DMS 273 treated with DMSO at 0.1 percent for 48 hours (cell line): ENCODE measurements at regions not wholly inside any gene's neighbourhood (a gene's known extent, or its start where the extent isn't known, plus 50 kb on each side); places are given as distances from the start of the nearest gene placed in this dataset.
"Not testable (repeated sequence)": the region's sequence is repeated elsewhere in the genome, so short reads cannot be mapped to it uniquely, and the experiment has no call there.

Experiments
- DNase-seq: peaks from one replicate; lab custom pipeline; 2025; lab: John Stamatoyannopoulos, UW

DNA sequence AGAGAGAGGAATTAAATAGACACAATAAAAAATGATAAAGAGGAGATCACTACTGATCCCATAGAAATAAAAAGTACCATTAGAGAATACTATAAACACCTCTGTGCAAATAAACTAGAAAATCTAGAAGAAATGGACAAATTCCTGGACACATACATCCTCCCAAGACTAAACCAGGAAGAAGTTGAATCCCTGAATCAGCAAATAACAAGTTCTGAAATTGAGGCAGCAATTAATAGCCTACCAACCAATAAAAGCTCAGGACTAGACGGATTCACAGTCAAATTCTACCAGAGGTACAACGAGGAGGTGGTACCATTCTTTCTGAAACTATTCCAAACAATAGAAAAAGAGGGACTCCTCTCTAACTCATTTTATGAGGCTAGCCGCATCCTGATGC is 862.7 kb upstream of the NRXN1 start:
- DNase-seq = not testable (repeated sequence)

DNA sequence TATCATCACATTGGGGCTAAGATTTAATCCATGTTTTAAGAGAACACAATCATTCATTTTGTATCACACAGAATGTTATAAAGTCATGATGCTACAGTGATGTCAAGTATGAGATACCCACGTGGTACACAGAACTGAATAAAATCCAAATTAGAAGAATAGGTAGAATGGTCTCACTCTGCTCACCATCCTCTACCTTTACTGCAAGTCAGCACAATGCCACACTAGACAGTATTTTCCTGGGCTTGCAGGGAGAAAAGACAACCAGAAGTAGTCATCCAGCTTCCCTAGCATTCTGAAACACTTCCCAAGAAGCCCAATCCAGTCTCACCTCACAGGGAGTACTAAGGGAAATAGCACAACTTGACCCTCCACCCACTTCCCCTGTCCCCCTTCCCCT is 856.2 kb upstream of the NRXN1 start:
- no peak for DNase-seq

- DNase-seq = no peak
Measured at GRCh38 chr2:51881673-51882072, 849.7 kb upstream of the NRXN1 start.

GRCh38 chr2:51880153-51880552 is 848.2 kb upstream of the NRXN1 start:
- DNase-seq = no peak

DNA sequence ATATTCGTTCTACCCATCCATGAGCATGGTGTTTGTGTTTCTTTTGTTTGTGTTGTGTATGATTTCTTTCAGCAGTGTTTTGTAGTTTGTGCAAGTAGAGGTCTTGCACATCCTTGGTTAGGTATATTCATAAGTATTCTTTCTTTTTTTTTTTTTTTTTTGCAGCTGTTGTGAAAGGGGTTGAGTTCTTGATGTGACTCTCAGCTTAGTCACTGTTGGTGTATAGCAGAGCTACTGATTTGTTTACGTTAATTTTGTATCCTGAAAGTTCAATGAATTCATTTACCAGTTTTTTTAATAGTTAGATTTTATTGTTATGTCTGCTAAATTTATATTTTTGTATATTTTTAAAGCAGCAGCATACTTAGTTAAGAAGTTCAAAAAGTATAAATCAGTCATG is 834.4 kb upstream of the NRXN1 start:
- no peak for DNase-seq

DNA sequence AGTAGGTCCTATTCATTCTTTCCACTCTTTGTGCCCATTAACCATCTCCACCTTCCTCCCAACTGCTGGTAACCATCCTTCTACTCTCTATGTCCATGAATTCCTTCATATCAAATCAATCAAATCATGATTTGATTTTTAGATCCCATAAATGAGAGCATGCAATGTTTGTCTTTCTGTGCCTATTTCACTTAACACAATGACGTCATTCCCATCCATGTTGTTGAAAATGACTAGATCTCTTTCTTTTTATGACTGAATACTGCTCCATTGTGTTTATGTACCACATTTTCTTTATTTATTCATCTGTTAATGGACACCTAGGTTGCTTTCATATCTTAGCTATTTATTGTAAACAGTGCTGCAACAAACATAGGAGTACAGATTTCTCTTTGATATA is 827.3 kb upstream of the NRXN1 start:
- DNase-seq = no peak

GRCh38 chr2:51855683-51856082 is 823.8 kb upstream of the NRXN1 start:
- DNase-seq = no peak

- DNase-seq = no peak
Measured at GRCh38 chr2:51846796-51847195, 814.9 kb upstream of the NRXN1 start.

DNA sequence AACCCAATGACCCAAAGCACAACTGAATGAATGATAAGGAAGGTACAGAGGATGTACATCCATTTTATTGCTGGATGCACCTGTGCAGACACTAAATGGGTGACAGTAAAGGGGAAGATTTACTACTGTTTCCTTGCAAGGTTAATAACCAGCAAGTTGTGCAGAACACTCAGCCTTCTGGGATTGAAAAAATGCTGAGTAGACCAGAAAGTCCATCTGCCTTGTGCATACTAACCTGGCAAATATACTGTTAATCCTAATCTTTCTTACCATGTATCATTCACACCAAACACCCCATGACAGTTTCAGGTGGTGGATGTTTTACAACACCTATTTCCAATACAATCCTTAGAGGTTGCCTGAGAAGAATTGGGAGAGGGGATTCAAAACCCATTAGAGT is 814.1 kb upstream of the NRXN1 start:
- no peak for DNase-seq

GRCh38 chr2:51844596-51844995 is 812.7 kb upstream of the NRXN1 start:
- DNase-seq = no peak

- DNase-seq = no peak
Measured at GRCh38 chr2:51829477-51829876, 797.5 kb upstream of the NRXN1 start.

DNA sequence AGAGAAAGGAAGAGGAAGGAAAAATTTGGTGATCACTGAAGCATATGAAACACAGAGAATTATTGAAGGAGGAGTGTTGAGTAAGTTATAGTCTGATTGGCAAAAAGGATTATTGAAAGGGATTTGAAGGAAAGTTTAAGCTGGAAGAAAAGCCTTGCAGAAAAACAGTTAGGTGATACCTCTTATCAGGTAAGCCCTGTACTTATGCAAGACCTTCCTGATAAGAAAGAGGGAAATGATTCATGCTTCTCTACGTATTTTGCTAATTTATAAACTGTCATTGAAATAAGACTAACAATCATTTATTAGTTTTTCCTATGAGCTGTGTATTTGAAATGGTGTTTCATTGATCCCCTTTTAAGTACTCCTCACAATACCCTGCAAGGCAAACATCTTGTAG is 793.9 kb upstream of the NRXN1 start:
- no peak for DNase-seq

DNA sequence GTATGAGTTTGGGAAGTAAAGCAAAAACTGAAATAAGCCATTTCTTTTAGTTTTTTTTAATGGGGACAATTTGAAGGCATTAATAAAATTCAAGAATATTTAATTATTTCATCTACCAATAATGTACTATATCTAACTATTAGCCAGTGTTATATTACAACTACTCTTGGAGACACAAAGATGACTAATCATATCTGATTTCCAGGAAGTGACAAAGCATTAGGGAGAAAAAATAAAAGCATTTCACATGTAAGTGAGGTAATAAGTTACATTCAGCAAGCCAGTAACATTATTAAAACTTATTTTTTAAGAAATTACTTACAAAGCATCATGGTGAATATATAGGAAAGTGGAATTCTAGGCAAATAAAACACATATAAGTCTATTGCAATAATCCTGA is 781.3 kb upstream of the NRXN1 start:
- DNase-seq = no peak

DNA sequence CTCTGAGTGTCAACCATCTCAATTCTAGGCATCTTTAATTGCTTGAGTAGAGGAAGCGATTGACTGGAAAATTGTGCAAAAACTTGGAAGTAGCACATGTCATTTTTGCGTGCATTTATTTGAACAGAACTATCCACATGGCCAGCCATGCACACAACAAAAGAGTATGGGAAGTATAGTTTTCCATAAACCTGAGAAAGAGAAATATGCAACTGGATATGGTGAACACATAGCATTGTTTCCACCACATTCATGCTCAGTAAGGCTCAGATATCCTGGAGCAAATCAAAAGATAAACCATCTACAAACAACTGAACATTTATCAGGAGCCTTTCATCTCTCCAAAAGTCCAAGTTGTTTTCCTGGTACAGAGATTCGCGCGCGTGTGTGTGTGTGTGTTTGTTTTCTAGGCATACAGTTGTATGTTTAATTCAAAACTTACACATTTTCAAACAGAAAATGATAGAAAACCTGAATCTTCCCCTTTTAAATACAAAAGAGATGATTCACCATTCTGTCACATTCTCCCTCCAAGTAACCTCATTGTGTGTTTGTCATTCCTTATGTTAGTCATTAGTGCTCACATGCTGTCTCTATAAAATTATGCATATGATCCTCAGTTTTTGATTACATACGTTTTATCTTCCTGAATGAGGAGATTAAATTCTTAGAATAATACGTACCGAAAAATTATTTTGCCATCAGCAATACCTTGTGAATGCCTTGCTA is 780.4 kb upstream of the NRXN1 start:
- DNase-seq = no peak

- DNase-seq = no peak
Measured at GRCh38 chr2:51810197-51810596, 778.3 kb upstream of the NRXN1 start.

GRCh38 chr2:51807229-51807628 is 775.3 kb upstream of the NRXN1 start:
- DNase-seq = no peak

DNA sequence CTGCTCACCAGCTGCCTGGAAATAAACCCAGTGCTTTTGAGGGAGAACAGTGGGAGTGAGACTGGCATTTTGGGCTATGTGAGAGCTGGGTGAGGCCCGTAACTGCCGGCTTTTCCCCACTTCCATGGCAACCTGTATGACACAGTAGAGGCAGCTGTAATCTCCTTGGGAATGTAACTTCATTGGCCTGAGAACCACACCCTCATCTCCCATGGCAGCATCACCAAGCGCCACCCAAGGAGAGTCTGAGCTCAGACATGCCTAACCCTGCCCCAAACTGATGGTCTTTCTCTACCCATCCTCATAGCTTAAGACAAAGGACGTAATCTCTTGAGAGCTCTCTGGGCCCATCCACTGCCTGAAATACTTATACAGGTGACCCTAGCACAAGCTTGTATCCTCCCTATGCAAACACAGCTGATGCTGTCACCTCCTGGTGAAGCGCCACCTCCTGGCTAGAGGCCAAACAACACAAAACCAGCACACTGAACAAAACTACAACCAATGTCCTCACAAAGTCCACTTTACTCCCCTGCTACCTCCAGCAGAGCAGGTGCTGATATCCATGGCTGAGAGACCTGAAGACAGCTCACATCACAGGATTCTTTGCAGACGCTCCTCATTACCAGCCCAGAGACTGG is 763.4 kb upstream of the NRXN1 start:
- DNase-seq = no peak

- no peak for DNase-seq
Measured at GRCh38 chr2:51791496-51791895, 759.6 kb upstream of the NRXN1 start.

DNA sequence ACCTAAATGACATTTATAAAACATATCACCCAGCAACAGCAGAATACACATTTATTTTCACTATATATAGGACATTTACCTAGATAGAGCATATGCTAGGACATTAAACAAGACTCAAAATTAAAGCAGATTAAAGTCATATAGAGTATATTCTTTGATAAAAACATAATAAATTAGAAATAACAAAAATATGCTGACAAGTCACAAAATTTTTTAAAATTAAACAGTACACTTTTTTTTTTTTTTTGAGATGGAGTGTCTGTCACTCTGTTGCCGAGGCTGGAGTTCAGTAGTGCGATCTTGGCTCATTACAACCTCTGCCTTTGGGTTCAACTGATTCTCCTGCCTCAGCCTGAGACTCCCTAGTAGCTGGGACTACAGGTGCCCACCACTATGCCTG is 758.9 kb upstream of the NRXN1 start:
- DNase-seq = no peak

DNA sequence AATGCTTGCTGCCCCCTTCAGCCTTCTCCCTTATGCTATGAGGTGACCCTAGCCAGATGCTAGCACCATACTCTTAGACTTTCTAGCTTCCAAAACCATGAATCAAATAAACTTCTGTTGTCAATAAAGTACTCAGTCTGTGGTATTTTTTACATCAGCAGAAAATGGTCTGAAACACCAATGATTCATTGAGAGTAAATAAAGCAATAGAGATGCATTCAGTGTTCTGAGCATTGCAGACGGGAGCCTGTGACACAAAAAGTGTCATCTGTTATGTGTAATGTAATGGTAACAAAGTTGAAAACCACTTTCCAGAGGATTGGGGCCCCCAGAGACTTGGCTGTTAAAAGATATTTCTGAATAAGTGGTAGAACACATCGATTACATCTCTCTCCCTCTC is 758.0 kb upstream of the NRXN1 start:
- no peak for DNase-seq

DNA sequence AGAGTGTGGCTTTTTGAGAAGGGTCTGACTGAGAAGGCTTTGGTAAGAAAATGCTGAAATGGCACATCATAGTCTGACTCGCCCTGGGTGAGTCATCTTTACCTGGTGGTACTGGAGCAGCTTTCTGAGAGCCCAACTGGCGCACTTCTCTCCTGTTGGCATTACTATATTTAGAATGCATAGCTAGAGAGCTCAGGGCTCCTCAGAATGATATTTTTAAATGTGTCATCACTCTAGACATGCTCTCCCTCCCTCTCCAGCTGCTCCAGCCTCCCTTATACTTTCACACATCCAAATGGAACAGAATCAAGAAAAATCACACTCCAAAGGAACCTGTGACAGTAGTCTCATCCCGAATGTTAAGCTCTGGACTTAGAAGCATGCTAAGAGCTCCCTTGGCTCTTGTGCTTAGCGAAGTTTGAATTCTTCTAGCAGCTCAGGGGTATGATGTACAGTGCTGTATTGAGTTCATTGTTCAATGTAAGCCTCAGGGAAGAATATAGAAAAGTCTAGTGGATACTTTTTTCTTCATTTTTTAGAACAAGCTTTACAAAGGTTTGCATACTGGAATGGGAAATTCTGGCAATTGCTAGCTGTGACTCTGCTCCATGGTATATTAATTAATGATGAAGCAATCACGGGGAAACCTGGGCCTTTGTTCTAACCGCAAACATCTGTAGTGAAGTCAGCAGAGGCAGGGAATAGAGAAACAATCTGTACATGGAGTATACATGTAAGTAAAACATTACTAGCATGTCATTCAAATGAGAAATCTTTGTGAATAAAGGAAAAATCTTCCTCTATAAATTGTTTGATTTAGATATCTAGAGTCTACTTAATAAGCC is 751.2 kb upstream of the NRXN1 start:
- DNase-seq = no peak

GRCh38 chr2:51781691-51782090 is 749.8 kb upstream of the NRXN1 start:
- DNase-seq = no peak

DNA sequence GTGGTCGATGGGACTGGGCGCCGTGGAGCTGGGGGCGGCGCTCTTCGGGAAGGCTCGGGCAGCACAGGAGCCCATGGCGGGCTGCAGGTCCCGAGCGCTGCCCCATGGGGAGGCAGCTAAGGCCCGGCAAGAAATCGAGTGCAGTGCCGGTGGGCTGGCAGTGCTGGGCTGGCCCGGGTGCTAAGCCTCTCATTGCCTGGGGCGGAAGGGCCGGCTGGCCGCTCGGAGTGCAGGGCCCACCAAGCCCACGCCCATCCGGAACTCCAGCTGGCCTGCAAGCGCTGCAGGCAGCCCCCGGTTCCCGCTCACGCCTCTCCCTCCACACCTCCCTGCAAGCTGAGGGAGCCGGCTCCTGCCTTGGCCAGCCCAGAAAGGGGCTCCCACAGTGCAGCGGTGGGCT is 748.4 kb upstream of the NRXN1 start:
- DNase-seq = no peak
